Prostate gland (tissue), 2 donors: ENCODE measurements at regions not wholly inside any gene's neighbourhood (a gene's known extent, or its start where the extent isn't known, plus 50 kb on each side); places are given as distances from the start of the nearest gene placed in this dataset.

Experiments used
- DNase-seq: peaks from one replicate; pipeline ENCODE4 v3.0.0-alpha.2; 2019; ENCODE audit warnings: low spot score
- H3K27ac ChIP-seq, 2 donors: fragments of 200-600 bp; sonication (generic); 2 replicates each; pipeline ENCODE4 v1.5.1; 2017 to 2019
- H3K27me3 ChIP-seq: fragments of 200-600 bp; sonication (generic); replicated peaks from 2 replicates; pipeline ENCODE4 v1.5.1; 2019; ENCODE audit not compliant: insufficient read depth
- H3K36me3 ChIP-seq, 2 donors: fragments of 200-600 bp; sonication (generic); 1 replicate in 1 of 2; 2 replicates in 1 of 2; pipeline versions ENCODE4 v1.5.1 to v1.8.1; 2017 to 2019
- H3K4me1 ChIP-seq: fragments of 200-600 bp; sonication (generic); replicated peaks from 2 replicates; pipeline ENCODE4 v1.5.1; 2019
- H3K4me3 ChIP-seq, 2 donors: fragments of 200-600 bp; sonication (generic); 2 replicates each; pipeline ENCODE4 v1.5.1; 2017 to 2019
- H3K9me3 ChIP-seq: fragments of 200-600 bp; sonication (generic); 2 replicates; pipeline ENCODE4 v1.5.1; 2017
- POLR2A ChIP-seq: fragments of 450-650 bp; IDR thresholded peaks from one replicate; pipeline ENCODE4 v1.6.1; 2016; ENCODE audit warnings: antibody characterized with exemption, mild to moderate bottlenecking
- POLR2AphosphoS5 ChIP-seq: sonication (generic); formaldehyde crosslinking; IDR thresholded peaks from one replicate; pipeline ENCODE4 v1.6.1; 2017; ENCODE audit warnings: antibody characterized with exemption
- WGBS: methylation state at CpG from one replicate; pipeline ENCODE4 v1.1.5; 2018; 5-methylcytosine and 5-hydroxymethylcytosine counted together
- intact Hi-C: fragments of 100-400 bp; cut with DNase I; formaldehyde crosslinking; loops from one replicate; pipeline ENCODE4 v1.14.2; 2022
- TF ChIP-seq, protein P1 (sequence below), 4 experiments: fragments of 200-600 bp in 2 of 4; fragments of 450-650 bp in 2 of 4; sonication (generic) in 2 of 4; IDR thresholded peaks; 1 replicate in 3 of 4; 2 replicates in 1 of 4; pipeline ENCODE4 v1.5.1; 2016 to 2019; ENCODE audit warnings: antibody characterized with exemption in 4 of 4, mild to moderate bottlenecking in 2 of 4, moderate library complexity in 2 of 4

DNA sequence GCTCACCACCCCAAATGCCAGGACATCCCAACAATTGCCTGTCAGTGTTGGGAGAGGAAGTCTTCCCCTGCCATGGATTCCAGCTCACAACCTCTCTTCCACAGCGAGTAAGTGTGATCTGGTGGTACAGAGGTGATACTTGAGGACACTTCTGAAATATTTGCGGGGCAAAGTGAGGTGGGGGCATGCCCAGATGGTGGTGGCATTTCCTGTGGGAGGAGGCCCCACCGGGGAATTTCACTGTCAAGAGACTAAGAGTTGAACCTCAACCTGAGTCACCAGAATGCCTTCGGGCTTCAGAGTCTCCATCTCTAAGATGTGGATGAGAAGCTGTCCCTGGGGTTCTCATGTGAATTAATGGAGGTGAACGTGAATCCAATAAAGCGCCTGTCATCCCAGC is 122.3 kb upstream of the RFLNA start:
- H3K27me3 ChIP-seq, result no peaks in the 10 kb centered on the region
- H3K4me1 ChIP-seq, result no peaks in the 10 kb centered on the region
- no peak overlapping the region for H3K4me3 ChIP-seq
- H3K27ac ChIP-seq, result no peak overlapping the region
- intact Hi-C loops, result no loop called here
- TF ChIP-seq, protein P1, sequence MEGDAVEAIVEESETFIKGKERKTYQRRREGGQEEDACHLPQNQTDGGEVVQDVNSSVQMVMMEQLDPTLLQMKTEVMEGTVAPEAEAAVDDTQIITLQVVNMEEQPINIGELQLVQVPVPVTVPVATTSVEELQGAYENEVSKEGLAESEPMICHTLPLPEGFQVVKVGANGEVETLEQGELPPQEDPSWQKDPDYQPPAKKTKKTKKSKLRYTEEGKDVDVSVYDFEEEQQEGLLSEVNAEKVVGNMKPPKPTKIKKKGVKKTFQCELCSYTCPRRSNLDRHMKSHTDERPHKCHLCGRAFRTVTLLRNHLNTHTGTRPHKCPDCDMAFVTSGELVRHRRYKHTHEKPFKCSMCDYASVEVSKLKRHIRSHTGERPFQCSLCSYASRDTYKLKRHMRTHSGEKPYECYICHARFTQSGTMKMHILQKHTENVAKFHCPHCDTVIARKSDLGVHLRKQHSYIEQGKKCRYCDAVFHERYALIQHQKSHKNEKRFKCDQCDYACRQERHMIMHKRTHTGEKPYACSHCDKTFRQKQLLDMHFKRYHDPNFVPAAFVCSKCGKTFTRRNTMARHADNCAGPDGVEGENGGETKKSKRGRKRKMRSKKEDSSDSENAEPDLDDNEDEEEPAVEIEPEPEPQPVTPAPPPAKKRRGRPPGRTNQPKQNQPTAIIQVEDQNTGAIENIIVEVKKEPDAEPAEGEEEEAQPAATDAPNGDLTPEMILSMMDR (IDR thresholded peaks at IDR 0.05), result no peak
- TF ChIP-seq POLR2A (no peak), POLR2AphosphoS5 (no peak)
- DNase-seq, result no peak
- WGBS, result 93% methylated on average over 6 of the region's 6 CpGs
- no peaks in the 10 kb centered on the region for H3K9me3 ChIP-seq
- no peaks in the 10 kb centered on the region for H3K36me3 ChIP-seq

DNA sequence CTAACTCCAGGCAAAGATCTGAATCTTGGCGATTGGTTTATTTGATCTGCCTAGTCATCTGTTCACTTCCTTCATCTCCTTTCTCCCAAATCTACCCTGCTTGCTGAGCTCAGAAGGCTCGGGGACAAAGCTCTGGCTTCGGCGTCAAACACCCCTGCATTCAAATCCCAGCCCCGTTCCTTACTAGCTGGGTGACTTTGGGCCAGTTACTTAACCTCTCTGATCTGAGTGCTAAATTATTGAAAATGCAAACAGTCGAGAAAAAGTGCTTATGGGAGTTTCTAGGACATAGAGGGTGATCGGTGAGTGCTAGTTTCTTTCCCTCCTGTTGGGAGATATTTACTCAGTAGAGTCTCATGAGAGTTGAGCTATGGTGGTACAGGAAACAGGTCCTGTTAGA is 121.2 kb upstream of the RFLNA start:
- TF ChIP-seq POLR2AphosphoS5 (no peak), POLR2A (no peak)
- TF ChIP-seq, protein P1 (IDR thresholded peaks at IDR 0.05), result no peak
- Histone ChIP-seq H3K9me3 (no peaks in the 10 kb centered on the region), H3K4me1 (no peaks in the 10 kb centered on the region), H3K27me3 (no peaks in the 10 kb centered on the region), H3K36me3 (no peaks in the 10 kb centered on the region), H3K4me3 (no peak overlapping the region), H3K27ac (no peak overlapping the region)
- DNase-seq, result no peak
- intact Hi-C loops, result no loop called here
- 98% methylated on average over 7 of the region's 7 CpGs for WGBS

DNA sequence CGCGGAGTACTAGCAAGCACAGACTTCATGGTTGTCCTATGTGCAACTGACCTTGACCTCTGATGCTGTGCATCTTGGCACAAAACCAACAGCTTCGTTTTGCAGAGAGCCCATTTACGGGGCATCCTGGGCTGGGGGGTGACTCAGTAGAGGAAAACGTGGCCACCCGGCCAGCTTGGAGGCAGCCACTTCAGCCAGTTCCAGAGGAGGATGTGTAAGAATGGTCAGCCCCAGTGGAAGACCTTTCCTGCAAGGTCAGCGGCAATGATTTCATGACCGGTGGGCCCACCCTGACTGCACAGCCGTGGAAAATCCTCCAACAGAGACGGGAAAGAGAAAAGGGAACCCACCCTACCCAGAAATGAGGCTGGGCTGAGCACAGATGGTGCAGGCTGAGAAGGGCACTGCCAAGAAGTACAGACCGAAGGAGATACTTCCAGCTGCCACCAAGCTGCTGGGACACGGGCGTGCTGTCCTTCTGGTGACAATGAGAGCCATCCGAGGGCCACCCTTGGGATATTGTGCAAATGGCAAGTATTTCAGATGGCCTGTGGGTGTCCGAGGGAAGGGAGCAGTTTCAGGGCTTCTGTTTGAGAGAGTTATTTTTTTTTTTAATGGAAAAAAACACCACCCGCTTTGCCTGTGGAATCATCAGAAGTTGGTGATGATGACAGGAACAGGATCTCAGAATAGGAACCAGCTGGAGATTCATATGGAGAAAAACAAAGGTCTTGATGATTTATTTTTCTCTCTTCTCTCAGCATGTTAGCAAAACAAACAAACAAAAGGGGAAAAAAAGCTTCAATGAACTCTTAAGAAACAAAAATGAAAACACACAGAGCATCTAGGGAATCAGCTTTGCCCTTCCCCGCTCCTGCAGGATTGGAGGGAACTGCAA is 120.2 kb upstream of the RFLNA start:
- DNase-seq, result no peak
- 83% methylated on average over 17 of the region's 17 CpGs for WGBS
- intact Hi-C loops, result no loop called here
- Histone ChIP-seq H3K4me1 (no peaks in the 10 kb centered on the region), H3K36me3 (no peaks in the 10 kb centered on the region), H3K27ac (no peak overlapping the region), H3K4me3 (no peak overlapping the region), H3K27me3 (no peaks in the 10 kb centered on the region), H3K9me3 (no peaks in the 10 kb centered on the region)
- TF ChIP-seq POLR2A, result no peak
- TF ChIP-seq, protein P1 (IDR thresholded peaks at IDR 0.05), result no peak
- no peak for TF ChIP-seq POLR2AphosphoS5

DNA sequence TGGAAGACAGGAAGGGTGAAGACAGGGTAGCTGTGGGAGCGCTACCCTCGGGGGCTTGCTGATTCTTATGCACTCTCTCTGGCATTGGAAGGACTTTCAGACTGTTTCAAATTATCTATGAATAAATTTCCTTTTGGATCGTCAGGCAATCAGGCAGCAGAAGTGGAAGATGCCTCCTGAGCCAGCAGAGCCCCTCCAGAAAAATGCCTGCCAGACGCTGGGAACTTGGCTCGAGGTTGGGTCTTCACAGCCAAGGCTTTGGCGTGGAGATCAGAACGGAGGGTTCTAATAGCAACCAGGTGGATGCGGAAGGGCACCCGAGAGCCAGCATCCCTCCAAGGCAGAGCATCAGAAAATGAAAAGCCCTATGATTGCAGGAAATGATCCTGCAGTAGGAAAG is 119.2 kb upstream of the RFLNA start:
- intact Hi-C loops, result no loop called here
- no peak for DNase-seq
- no peaks in the 10 kb centered on the region for H3K27me3 ChIP-seq
- TF ChIP-seq, protein P1 (IDR thresholded peaks at IDR 0.05), result no peak
- TF ChIP-seq POLR2AphosphoS5 (no peak), POLR2A (no peak)
- no peak overlapping the region for H3K27ac ChIP-seq
- H3K9me3 ChIP-seq, result no peaks in the 10 kb centered on the region
- no peaks in the 10 kb centered on the region for H3K4me1 ChIP-seq
- WGBS, result 43% methylated on average over 9 of the region's 9 CpGs
- H3K4me3 ChIP-seq, result no peak overlapping the region
- H3K36me3 ChIP-seq, result no peaks in the 10 kb centered on the region
